Pancreas (tissue), 10 donors: ENCODE measurements at regions not wholly inside any gene's neighbourhood (a gene's known extent, or its start where the extent isn't known, plus 50 kb on each side); places are given as distances from the start of the nearest gene placed in this dataset.

ENCODE experiments used
- ATAC-seq, 4 donors: fragments of 200-7000 bp; cut with Tn5 transposase; one replicate each; pipeline versions ENCODE4 v1.8.0 to v1.9.1; 2020; ENCODE audit warnings: mild to moderate bottlenecking in 4 of 4, moderate library complexity in 4 of 4
- DNase-seq, 6 donors: peaks; one replicate each; pipeline ENCODE4 v3.0.0-alpha.2; 2020
- FAIRE-seq: peaks from 2 replicates; lab custom pipeline; 2012; peaks lifted over from hg19 to GRCh38; lab: Jason Lieb, UNC
- H3K27ac ChIP-seq, 4 donors: fragments of 200-600 bp; sonication (generic); 1 replicate in 3 of 4; 2 replicates in 1 of 4; pipeline versions ENCODE4 v1.5.0 to v1.8.0; 2020
- H3K27me3 ChIP-seq, 4 donors: fragments of 200-600 bp; one replicate each; pipeline ENCODE4 v1.8.0; 2021
- H3K36me3 ChIP-seq, 3 donors: fragments of 200-600 bp; sonication (generic) in 1 of 3; one replicate each; pipeline versions ENCODE4 v1.5.0 to v1.8.0; 2020 to 2021
- H3K4me1 ChIP-seq, 3 donors: fragments of 200-600 bp; one replicate each; pipeline ENCODE4 v1.8.0; 2021
- H3K4me3 ChIP-seq, 4 donors: fragments of 200-600 bp; sonication (generic) in 2 of 4; one replicate each; pipeline versions ENCODE4 v1.5.0 to v1.8.0; 2020 to 2021
- H3K9me3 ChIP-seq, 4 donors: fragments of 200-600 bp; one replicate each; pipeline ENCODE4 v1.8.0; 2021
- WGBS, 2 donors: extraction: QIAGEN DNeasy Blood & Tissue Kit; methylation state at CpG; one replicate each; pipeline ENCODE4 v1.1.7; 2013; 5-methylcytosine and 5-hydroxymethylcytosine counted together
- intact Hi-C, 3 donors: fragments of 100-400 bp; cut with DNase I; formaldehyde crosslinking; loops; one replicate each; pipeline versions ENCODE4 v1.11.1 to v1.14.2; 2022
- TF ChIP-seq, protein P1 (sequence below), 4 donors: fragments of 200-600 bp; sonication (generic) in 3 of 4; IDR thresholded peaks; one replicate each; pipeline versions ENCODE4 v1.5.0 to v1.8.0; 2021; ENCODE audit warnings: antibody characterized with exemption in 4 of 4
- donor health status: healthy with polysubstance abuse.
- donor health status: DM: no; HTN: no; CAD: no; lungs with moderate emphysema.
- donor health status: DM: no; HTN: no; CAD: no.
- donor health status: control.
- donor health status: control.
- donor health status: Bipolar disorder and iron deficiency.
- donor health status: DM: yes; HTN: yes; CAD: no.
- donor health status: DM: no; HTN: no; CAD: no.
- donor health status: DM: no; HTN: no; CAD: no.
- donor health status: DM: yes; HTN: yes; CAD: no.

DNA sequence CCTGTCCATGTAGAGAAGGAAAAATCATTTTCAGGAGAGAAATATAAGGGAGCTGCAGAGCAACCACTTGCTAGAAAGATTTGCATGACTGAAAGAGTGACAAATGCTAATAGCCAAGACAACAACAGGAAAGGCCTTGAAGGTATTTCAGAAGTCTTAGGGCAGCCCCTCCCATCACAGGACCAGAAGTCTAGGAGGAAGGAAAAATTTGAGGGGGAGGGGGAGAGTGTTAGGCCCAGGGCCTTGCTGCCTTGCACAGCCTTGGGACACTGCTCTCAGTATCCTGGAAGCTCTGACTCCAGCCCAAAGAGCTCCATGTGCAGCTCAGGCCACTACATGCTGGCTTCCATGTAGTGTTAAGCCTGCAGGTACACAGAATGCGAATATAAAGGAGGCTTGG is 266.9 kb downstream of the GLI2 start:
- TF ChIP-seq, protein P1, sequence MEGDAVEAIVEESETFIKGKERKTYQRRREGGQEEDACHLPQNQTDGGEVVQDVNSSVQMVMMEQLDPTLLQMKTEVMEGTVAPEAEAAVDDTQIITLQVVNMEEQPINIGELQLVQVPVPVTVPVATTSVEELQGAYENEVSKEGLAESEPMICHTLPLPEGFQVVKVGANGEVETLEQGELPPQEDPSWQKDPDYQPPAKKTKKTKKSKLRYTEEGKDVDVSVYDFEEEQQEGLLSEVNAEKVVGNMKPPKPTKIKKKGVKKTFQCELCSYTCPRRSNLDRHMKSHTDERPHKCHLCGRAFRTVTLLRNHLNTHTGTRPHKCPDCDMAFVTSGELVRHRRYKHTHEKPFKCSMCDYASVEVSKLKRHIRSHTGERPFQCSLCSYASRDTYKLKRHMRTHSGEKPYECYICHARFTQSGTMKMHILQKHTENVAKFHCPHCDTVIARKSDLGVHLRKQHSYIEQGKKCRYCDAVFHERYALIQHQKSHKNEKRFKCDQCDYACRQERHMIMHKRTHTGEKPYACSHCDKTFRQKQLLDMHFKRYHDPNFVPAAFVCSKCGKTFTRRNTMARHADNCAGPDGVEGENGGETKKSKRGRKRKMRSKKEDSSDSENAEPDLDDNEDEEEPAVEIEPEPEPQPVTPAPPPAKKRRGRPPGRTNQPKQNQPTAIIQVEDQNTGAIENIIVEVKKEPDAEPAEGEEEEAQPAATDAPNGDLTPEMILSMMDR (IDR thresholded peaks at IDR 0.05): no peak
- no peak overlapping the region for H3K27ac ChIP-seq
- no peak overlapping the region for H3K4me3 ChIP-seq
- ATAC-seq (no peak), FAIRE-seq (no peak), DNase-seq (no peak)
- intact Hi-C loops: no loop called here
- H3K27me3 ChIP-seq: no peaks in the 10 kb centered on the region
- no peaks in the 10 kb centered on the region for H3K9me3 ChIP-seq
- H3K4me1 ChIP-seq: no peaks in the 10 kb centered on the region
- 0% methylated on average over 1 of the region's 1 CpG for WGBS, 2 donors
- H3K36me3 ChIP-seq: no peaks in the 10 kb centered on the region

DNA sequence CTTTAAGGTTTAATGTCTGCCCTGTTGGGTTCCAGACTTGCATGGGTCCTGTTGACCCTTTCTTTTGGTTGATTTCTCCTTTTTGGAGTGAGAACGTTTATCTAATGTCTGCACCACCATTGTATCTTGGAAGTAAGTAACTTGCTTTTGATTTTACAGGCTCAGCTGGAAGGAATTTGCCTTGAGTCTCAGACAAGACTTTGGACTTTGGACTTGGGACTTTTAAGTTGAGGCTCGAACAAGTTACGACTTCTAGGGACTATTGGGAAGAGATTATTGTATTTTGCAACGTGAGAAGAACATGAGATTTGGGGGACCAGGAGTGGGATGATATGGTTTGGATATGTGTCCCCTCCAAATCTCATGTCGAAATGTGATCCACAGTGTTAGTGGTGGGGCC is 267.7 kb downstream of the GLI2 start:
- H3K27ac ChIP-seq: no peak overlapping the region
- intact Hi-C loops: no loop called here
- FAIRE-seq (no peak), ATAC-seq (no peak), DNase-seq (no peak)
- no peaks in the 10 kb centered on the region for H3K9me3 ChIP-seq
- no peaks in the 10 kb centered on the region for H3K27me3 ChIP-seq
- H3K4me1 ChIP-seq: no peaks in the 10 kb centered on the region
- TF ChIP-seq, protein P1 (IDR thresholded peaks at IDR 0.05): no peak
- WGBS, 2 donors: 64% methylated on average over 5 of the region's 5 CpGs
- no peak overlapping the region for H3K4me3 ChIP-seq
- no peaks in the 10 kb centered on the region for H3K36me3 ChIP-seq

DNA sequence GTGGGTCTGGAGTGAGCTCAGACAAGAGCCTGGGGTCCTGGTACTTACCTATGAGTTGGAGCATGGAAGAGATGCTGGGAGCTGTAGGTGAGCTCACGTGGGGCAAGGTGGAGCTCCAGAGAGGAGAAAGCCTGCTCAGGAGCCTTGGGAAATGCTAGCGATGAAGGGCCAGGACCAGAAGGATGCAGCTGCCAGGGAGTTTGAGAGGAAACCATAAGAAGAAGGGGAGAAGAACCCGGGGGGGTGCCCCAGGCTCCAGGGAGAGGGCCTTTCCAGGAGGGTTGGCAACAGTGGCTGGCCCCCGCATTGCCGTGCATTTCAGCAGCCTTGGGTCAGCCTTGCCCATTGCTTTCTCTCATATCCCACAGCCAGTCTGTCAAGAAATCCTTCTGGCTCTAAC is 268.7 kb downstream of the GLI2 start:
- Histone ChIP-seq H3K27me3 (no peaks in the 10 kb centered on the region), H3K36me3 (no peaks in the 10 kb centered on the region), H3K9me3 (no peaks in the 10 kb centered on the region), H3K4me3 (no peak overlapping the region), H3K4me1 (no peaks in the 10 kb centered on the region), H3K27ac (no peak overlapping the region)
- FAIRE-seq: no peak
- intact Hi-C loops: no loop called here
- DNase-seq: no peak
- WGBS, 2 donors: 68 to 71% methylated on average over 5 of the region's 5 CpGs
- TF ChIP-seq, protein P1 (IDR thresholded peaks at IDR 0.05): no peak
- no peak for ATAC-seq

DNA sequence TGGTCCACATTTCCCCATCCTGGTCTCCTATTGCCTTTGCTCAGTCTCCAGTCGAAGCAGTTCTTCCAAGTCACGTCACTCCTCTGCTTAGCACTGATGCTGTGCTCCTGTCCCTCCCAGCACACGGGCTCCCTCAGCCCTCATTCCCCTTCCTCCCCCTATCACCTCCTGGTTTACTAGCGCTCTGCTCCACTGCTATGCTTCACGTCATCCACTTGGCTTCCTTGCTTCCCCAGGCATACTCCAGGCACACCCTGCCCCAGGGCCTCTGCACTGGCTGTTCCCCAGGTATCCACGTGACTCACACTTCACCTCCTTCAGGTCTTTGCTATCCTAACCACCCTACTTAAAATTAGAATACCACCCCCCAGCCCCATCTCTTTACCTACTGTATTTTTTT is 269.3 kb downstream of the GLI2 start:
- intact Hi-C loops: no loop called here
- no peaks in the 10 kb centered on the region for H3K9me3 ChIP-seq
- no peak for DNase-seq
- no peak overlapping the region for H3K4me3 ChIP-seq
- H3K4me1 ChIP-seq: no peaks in the 10 kb centered on the region
- no peaks in the 10 kb centered on the region for H3K27me3 ChIP-seq
- 73 to 86% methylated on average over 6 of the region's 6 CpGs for WGBS, 2 donors
- no peak for FAIRE-seq
- H3K27ac ChIP-seq: no peak overlapping the region
- TF ChIP-seq, protein P1 (IDR thresholded peaks at IDR 0.05): no peak
- no peak for ATAC-seq
- no peaks in the 10 kb centered on the region for H3K36me3 ChIP-seq

DNA sequence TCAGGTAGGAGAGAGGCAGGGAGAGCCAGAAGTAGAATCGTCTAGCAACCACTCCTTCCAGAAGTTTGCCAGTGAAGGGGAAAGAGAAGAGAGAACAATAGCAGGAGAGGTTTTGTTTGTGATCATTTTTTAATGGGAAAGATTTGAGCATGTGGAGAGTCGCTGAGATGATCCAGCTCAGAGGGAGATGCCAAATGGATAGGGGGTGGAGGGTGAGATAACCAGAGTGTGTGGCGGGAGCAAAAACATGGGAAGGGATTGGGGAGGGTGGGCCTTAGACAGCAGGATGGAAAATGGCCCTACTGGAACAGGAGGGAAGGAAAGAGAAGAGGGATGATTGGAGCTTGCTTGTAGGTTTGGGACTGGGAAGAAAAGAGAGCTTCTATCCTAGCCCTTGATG is 269.8 kb downstream of the GLI2 start:
- no peaks in the 10 kb centered on the region for H3K4me1 ChIP-seq
- TF ChIP-seq, protein P1 (IDR thresholded peaks at IDR 0.05): no peak
- H3K36me3 ChIP-seq: no peaks in the 10 kb centered on the region
- no peaks in the 10 kb centered on the region for H3K27me3 ChIP-seq
- no peak for ATAC-seq
- H3K9me3 ChIP-seq: no peaks in the 10 kb centered on the region
- intact Hi-C loops: no loop called here
- no peak overlapping the region for H3K4me3 ChIP-seq
- 62 to 65% methylated on average over 3 of the region's 3 CpGs for WGBS, 2 donors
- no peak for DNase-seq
- FAIRE-seq: no peak
- no peak overlapping the region for H3K27ac ChIP-seq
